ENCODE measurements at regions not wholly inside any gene's neighbourhood (a gene's known extent, or its start where the extent isn't known, plus 50 kb on each side); places are given as distances from the start of the nearest gene placed in this dataset.

GRCh38 chr4:20074450-20074849 lies 177.3 kb upstream of the SLIT2 start:
- TF ChIP-seq EZH2 (IDR thresholded peaks at IDR 0.05; ENCODE audit: borderline replicate concordance, low read length) (no peak), CTCF (conservative IDR thresholded peaks at IDR 0.05 in 1 of 2, IDR thresholded peaks at IDR 0.05 in 1 of 2; ENCODE audit: extremely low read depth in 1 of 2, insufficient read depth in 1 of 2, low read depth in 1 of 2, low read length in 2 of 2) (no peak)
